NCI-H345 treated with DMSO at 0.1 percent for 48 hours (cell line): ENCODE measurements at regions not wholly inside any gene's neighbourhood (a gene's known extent, or its start where the extent isn't known, plus 50 kb on each side); places are given as distances from the start of the nearest gene placed in this dataset.
A peak's percentile ranks its signal among the peaks of the same experiment; 100 is the strongest.

ENCODE experiments used
- DNase-seq: peaks from one replicate; lab custom pipeline; 2025; ENCODE audit not compliant: unreplicated experiment; lab: John Stamatoyannopoulos, UW

DNA sequence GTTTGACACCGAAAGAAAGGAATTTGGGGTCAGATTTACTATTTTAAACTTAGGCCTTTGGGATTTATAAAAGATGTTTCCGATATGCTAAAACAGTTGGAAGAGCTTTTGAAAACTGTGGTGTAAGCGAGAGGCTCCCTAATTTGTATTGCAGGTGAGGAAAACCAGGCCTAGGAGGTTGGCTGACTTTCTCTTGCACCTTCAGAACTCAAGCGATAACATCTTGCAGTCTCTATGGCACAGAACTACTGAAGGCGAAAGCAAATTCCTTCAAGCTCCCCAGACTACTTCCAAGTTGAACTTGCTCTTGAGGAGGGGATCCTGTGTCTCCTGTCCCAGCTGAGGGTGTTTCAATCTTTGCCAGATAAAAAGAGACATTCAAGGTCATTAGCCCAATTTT is 685.7 kb downstream of the ADGRL2 start:
- DNase-seq: no peak

DNA sequence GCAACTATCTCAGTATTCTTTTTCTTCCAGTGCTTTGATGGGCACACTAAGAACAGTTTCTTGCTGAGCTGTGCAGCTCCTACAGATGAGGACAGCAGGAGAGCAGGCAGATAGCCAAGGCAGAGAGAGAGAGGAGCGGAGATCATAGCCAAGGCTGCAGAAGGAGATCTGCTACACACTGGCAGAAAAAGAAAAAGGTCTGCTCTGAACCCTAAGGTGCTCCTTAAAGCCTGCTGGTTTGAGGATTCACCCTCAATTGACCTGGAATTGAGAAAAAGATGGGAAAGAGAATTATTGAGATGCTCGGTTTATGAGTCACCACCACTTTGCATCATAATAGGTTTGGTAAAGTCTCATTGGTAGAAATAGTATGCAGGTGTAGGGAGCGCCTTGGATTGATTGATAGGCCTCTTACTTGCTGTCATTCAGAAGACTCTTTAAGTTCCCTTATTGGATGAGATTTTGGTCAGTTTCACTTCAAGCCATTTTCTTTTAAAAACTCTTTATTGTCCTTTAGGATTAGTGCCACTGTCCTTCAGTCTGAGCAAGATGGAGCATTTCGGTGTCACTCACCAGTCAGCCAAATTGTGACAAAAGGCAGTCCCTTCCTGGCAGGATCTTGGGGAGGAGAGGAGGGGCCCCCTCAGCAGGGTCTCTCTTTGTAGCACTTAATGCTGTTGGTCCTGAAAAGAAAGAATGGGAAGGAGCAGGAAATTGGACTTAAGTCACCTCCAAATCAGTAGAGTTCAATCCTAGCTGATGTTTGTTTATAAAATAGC is 685.0 kb downstream of the ADGRL2 start:
- peak; percentile 19 for DNase-seq

DNA sequence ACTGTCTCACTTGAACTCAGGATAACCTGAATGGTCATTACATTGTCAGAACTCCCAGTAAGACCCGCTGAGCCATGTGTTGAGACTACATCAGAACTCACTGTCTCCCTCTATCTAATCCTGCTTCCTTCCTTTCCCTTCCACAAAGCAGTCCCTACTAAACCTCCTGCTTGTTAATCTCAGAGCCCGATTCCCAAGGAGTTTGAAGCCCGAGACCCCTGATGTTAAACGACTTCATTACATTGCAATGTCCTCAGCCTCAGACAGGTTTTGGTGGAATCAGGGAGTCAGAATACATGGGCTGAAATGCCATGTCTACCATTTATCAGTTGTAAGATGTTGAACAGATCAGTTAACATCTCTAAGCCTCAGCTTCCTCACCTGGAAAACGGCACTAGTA is 682.4 kb downstream of the ADGRL2 start:
- DNase-seq: no peak

DNA sequence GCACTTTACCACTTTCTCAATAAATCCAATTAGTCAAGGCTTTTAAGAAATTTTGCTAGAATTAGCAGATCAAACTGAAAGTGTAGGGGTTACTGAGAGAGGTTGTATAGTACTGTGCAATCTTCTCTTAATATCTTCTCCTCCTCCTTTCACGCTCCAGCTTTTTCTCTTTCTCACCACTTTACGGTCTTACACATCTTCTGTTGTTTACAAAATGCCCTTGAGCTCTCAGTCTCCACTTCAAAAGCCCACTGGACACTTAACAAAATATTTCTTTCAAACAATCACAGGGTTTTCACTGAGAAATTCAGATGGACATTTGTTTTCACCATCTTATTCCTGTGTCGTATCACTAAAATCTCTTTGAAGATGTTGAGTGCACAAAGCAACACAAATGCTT is 678.2 kb downstream of the ADGRL2 start:
- DNase-seq: no peak

DNA sequence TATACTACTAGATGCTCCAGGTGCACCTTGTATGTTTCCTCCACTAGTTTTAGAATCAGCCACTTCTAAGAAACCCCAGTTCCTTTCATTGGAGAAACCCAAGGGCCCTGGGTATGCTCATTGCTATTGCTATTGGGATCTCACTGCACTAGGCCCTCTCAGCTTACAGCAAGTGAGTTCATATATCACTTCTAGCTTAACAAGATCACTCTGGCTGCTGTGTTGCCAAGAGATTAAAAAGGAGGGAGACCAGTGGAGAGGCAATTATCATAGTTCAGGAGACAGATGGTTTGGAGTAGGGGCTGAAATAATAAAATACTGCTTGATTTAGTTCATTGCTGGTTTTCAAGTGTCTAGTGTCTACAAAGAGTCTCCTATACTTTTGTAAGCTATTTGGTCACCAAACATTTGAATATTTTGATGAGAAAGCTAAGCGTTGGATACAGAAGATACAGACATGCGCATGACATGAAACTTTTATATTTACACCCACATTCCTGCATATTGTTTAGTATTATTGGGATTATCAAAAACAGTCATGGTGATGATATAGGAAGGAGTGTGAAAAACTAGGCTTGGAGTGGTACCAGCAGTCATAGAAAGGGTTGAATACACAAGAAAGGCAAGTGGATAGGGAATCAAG is 671.9 kb downstream of the ADGRL2 start:
- DNase-seq: no peak

DNA sequence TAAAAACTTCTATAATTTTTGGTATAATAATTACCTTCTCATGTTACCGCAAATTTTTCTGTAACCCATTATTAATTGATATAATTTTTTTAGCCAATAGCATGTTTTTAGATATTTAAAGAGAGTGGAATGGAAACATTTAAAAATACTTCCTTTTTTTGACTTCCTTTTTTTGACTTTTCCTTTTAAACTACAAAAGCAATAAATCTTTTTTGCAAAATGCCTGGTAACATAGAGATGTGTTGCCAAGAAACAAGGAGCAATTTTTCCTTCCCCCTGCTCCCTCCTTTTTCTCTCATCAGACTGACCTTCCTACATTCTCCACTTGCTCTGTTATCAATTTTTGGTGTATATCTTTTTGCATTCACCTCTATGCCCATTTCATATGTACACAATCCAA is 666.2 kb downstream of the ADGRL2 start:
- DNase-seq: no peak

DNA sequence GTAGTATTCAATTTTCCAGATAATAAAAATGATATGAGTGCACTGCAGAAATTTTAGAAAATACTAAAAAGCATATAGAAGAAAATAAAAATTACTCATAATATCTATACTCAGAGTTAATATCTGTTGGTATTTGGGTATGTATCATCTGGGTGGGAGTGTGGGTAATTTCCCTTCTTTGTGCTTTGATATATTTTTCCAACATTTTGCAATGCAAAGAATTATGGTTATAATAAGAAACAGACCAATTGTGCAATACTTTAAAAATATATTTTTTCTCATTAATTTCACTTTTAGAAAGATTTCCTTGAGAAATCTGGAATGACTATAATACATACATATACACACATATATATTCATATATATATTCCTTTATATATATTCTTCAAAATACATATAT is 665.7 kb downstream of the ADGRL2 start:
- DNase-seq: no peak

DNA sequence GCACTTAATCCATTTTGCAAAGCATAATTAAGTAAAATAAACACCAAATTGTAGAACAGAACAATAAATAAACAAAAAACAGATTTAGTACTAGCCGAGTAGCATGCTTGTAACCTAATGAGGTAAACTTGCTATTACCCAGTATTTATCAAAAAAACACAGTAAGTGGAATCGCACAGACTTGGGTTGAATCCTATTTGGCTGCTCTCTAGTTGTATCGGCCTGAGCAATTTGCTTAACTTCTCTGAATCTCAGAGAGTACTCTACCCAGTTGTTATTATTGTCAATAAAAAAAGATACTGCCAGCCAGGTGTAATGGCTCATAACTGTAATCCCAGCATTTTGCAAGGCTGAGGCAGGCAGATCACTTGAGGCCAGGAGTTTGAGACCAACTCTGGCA is 664.3 kb downstream of the ADGRL2 start:
- DNase-seq: no peak

DNA sequence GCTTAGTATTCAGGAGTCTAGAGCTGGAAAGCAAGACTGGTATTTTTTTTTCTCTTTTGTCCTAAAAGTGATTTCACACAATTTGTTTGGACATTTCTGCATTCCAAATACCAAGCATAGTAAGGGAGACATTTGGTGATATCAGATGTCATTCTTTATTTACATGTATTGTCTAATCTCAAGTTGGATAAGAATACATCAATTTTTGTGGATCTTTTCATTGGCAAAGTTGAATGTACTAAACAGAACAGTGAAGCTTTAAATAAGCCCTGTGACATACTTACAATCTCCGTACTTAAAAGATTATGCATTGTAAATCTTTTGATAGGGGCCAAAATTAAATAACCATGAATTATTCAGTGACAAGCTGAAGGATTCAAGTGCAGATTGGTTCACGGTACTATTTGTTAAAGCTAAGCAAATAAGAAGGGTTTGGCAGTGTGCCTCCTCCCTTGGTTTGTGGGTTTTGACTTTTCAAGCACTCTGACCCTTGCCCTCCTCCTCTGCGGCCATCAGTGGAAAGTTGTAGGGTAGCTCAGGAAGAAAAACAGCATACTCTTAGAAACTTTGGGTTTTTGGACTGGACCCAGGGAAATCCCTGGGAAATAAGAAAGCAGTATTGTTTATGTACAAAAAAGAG is 663.7 kb downstream of the ADGRL2 start:
- peak; percentile 6 for DNase-seq

DNA sequence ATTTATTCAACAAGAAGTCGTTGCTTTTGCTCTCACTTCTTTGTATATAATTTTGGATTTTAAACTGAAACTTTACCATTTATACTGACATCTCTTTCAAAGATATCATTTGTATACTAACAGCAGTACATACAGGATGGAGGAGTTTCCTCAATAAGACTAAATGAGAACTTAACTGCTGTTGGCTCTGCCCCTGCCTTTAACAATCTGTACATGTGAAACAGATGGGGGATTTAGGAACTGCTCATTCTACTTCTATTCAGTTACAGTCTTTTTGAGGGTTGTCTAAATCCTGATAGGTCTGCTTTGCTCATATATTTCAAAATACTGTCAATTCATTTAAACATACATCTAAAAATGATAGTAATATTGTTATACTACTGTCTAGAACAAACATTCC is 663.2 kb downstream of the ADGRL2 start:
- DNase-seq: no peak

DNA sequence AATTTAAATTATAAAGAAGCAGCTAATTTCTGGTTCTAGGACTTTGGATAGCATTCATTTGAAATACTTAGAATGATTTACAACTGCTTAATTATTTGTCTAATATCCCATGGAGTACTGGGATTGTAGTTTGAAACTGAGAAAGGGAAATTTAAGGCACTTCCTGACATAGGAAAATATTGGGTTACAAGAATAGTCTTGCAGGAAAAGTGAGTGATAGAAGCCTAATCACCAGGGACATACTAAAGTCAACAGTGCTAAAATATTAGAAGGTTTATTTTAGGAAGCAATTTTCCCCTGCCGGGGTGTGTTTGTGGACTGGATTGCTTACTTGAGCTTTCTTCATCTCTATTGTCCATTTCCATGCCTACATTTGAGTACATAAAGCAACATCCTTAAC is 661.6 kb downstream of the ADGRL2 start:
- no peak for DNase-seq

DNA sequence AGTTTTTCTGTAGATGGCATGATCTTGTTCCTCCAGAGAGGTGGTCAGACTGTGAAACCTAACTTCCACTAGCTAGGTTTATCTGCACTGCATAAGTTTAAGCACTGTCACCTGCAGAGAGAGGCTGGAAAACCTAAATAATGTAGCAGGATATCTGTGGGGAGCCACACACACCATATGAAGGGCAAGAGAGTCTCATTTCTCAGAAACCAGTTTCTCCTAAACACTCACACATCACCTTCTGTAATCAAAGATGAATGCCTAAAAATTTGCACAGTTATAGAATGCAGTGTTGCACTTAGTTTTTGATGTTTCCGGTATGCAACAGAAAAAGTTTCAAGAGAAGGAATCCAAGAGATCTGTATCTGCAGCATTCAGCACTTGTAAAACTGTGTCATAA is 654.6 kb downstream of the ADGRL2 start:
- DNase-seq: no peak

DNA sequence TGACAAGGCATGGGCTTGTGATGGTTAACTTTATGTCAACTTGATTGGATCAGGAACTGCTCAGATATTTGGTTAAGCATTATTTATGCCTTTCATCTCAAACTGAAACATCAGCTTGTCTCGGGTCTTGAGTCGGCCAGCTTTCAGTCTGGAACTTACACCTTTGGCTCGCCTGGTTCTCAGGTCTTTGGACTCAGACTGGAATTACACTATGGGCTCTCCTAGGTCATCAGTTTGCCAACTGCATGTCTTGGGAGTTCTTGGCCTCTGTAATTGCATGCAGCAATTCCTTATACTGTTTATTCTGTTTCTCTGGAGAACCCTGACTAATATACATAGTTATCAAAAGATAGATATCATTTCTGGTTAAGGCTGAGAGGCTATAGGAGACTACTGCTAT is 653.7 kb downstream of the ADGRL2 start:
- DNase-seq: no peak

DNA sequence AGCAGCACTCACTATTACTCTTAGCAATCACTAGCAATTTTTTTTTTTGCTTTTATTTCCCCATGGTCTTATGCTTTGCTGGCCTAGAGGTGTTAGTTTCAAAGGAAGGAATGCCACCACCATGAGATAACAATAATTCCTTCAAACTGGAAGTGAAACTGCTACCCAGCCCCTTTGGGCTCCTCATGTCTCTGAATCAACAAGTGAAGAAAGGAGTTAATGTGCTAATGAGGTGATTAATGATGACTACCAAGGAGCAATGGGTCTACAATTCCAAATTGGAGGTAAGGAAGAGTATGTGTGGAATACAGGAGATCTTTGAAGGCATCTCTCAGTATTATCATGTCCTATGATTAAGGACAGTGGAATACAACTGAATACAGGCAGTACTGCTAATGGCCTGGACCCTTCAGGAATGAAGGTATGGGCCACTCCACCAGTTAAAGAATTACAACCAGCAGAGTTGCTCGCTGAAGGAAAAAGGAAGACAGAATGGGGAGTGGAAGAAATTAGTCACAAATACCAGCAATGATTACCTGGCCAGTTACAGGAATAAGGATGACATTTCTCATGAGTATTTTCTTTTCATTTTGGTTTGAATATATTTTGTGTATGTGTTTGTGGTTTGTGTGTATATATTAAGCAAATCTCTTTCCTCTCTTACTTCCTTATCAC is 652.9 kb downstream of the ADGRL2 start:
- no peak for DNase-seq

DNA sequence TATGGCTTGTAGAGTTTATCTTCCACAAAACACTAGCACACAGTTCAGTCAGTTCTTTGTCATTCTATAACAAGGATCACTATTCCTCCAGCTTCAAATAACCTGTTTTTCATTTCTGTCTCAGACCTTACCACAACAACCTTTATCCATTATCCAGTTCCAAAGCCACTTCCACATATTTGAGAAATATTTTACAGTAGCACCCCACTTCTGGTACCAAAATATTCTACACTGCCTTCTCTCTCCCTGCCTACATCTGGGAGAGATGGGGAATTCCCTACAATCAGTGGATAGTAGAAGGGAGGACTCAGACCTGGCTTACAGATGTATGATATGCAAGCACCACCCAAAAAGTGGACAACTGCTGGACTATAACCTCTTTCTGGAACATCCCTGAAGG is 651.4 kb downstream of the ADGRL2 start:
- DNase-seq: no peak

DNA sequence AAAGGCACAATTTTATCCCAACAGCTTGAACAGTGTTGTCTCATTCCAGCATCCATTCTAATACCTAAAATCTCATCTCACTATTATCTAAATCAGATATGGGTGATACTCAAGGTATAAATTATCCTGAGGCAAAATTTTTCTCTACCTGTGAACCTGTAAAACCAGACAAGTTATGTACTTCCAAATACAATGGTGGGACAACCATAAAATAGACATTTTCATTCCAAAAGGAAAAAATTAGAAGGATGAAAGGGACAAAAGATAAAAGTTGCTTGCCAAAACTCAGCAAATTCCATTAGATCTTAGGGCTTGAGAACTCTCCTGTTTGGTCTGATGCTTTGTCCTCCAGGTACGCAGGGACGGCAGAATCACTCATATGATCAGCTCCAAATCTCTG is 650.5 kb downstream of the ADGRL2 start:
- DNase-seq: no peak

DNA sequence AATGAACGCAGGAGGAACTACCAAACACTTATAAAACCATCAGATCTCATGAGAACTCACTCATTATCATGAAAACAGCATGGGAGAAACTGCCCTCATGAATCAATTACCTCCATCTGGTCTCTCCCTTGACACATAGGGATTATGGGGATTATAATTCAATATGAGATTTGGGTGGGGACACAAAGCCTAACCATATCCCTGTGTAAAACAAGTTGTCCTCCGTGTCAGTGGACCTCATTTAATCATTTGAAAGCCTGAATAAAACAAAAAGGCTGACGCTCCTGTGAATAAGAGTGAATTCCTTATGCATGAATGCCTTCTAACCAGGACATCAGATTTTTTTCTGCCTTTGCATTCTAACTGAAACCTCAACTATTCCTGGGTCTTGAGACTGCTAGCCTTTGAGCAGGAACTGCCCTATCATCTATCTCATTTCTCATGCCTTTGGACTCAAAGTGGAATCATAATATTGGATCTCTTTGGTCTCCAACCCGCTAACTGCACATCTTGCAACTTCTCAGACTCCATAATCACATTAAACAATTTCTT is 648.8 kb downstream of the ADGRL2 start:
- DNase-seq: no peak

DNA sequence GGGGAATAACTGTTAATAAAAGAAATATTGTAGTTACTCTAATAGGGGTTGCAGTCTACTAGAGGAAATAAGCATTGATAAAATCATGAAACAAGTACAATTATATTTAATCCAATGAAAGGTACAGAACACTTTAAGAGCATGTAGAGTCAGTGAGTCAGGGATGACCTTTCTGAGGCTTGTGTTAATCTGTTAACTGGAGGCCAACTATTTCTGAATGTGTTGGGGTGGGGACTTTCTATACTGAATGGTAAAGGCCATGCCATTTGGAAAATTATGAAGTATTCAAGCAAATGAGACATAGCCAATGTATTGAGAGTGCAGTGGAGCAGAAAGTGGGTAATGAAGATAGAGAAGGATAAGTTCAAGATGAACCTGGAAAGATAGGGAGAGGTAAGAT is 646.2 kb downstream of the ADGRL2 start:
- DNase-seq: no peak

DNA sequence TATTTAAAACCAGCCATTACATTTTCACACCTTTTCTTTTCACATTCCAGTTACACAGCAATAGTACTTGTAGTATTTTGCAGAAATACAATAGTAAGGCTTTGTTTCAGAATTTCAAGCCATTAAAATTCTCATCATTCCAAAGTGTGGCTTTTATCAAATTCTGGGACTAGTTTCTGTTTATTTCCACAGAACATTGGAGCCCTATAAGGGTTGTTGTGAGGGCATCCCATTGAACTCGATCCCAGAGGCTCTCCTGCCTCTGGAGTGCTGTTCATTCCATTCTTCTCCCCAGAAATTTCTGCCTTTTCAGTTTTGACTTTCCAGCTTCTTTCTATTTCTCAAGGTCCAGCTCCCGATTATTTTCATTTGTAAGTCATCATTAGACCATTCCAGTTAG is 645.5 kb downstream of the ADGRL2 start:
- no peak for DNase-seq

DNA sequence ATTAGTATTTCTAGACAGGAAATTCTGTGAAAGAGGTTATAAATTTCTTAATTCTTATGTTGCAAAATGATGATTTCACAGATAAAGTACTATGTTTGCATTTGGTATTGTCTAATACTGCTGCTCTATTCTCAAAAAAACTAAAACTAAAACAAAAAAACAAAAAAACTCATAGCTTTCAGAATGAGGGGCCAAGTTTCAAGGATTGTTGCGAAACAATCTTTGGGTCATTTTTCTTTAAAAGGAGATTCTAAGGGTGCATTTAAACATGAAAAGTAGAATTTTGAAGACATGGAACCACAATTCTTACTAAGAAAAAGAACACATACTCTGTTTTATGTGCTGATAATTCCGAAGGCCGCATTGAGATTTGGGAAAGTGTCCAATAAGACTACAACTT is 645.1 kb downstream of the ADGRL2 start:
- DNase-seq: no peak

DNA sequence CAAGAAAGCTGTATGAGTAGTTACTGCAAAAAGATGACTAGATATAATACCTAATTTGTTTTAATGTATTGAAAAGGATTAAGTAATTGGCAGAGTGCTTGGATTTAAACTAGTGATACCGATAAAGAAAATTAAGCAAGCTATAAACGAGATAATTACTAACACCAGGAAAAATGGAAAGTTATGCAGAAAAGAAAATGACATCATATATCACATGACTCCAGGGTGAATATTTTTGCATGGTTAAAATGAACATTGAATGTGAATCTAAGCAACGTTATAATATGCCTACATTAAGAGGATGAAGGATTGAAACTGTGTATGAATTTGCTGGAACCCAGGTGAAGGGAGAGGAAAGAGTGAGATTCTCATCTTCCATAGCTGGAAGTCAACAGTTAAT is 644.4 kb downstream of the ADGRL2 start:
- no peak for DNase-seq

DNA sequence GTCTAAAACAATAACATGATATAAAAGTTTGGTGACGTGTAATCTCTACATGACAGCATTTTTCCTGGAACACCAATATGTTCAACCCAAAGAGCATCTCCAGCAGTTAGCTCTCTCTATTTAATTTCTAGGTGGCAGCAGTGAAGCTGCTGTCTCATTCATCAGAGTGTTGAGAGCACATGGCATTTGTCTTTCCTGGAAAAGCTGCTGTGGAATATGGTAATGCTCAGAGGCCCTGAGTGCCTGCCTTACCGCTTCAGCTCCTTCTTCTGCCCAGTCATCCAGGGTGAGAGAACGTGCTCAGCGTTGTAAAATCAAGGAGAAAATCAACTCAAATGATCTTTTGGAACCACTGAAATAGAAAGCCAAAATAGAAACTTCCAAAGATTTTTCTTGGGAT is 640.7 kb downstream of the ADGRL2 start:
- no peak for DNase-seq
